ENCODE measurements at regions not wholly inside any gene's neighbourhood (a gene's known extent, or its start where the extent isn't known, plus 50 kb on each side); places are given as distances from the start of the nearest gene placed in this dataset.

GRCh38 chrX:43552156-43552555 lies 103.9 kb upstream of the MAOA start:
- no peak for TF ChIP-seq CTCF (IDR thresholded peaks at IDR 0.05; ENCODE audit: borderline replicate concordance, extremely low read depth, low read length, poor library complexity, severe bottlenecking)
- TF ChIP-seq EZH2 (IDR thresholded peaks at IDR 0.05; ENCODE audit: borderline replicate concordance, low read depth, low read length, severe bottlenecking), result no peak
